Esophagus mucosa (tissue), 1 donor: ENCODE measurements at regions not wholly inside any gene's neighbourhood (a gene's known extent, or its start where the extent isn't known, plus 50 kb on each side); places are given as distances from the start of the nearest gene placed in this dataset.
"Not testable (repeated sequence)": the region's sequence is repeated elsewhere in the genome, so short reads cannot be mapped to it uniquely, and the experiment has no call there.

Source experiments
- ATAC-seq: fragments of 200-7000 bp; cut with Tn5 transposase; one replicate; pipeline ENCODE4 v1.9.1; 2020
- donor health status: DM: yes; HTN: yes; CAD: no.

DNA sequence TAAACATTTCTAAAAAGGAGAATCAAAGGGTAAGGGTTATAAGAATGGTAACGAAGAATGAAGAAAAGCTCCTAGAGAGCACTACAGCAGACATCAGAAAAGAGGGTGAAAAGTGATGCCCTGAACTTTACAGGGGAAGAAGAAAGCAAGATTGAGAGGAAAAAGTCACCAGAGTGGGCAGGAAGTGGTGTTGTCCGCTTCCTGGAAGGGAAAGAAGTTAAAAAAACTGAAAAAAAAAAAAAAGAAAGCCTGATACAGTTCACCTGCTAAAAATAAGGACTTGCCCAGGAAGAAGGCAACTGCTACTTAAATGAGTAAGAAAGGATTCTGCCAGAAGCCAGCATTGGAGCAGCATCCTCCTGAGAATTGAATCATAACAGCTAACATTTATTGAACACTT is 330.1 kb upstream of the PHF14 start:
- ATAC-seq: no peak

GRCh38 chr7:10644849-10645248 is 328.8 kb upstream of the PHF14 start:
- ATAC-seq: no peak

- ATAC-seq: no peak
These were observed 327.5 kb upstream of the PHF14 start for GRCh38 chr7:10646194-10646593.

DNA sequence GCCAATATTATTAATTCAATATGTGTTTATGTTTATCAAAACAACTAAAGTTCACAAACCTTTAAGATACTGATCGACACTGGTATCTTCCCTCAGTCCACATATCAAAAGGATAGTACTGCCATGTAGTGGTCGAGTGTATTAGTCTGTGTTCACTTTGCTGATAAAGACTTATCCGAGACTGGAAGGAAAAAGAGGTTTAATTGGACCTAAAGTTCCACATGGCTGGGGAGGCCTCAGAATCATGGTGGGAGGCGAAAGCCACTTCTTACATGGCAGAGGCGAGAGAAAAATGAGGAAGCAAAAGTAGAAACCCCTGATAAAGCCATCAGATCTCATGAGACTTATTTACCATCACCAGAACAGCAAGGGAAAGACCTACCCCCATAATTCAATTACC is 325.4 kb upstream of the PHF14 start:
- no peak for ATAC-seq

DNA sequence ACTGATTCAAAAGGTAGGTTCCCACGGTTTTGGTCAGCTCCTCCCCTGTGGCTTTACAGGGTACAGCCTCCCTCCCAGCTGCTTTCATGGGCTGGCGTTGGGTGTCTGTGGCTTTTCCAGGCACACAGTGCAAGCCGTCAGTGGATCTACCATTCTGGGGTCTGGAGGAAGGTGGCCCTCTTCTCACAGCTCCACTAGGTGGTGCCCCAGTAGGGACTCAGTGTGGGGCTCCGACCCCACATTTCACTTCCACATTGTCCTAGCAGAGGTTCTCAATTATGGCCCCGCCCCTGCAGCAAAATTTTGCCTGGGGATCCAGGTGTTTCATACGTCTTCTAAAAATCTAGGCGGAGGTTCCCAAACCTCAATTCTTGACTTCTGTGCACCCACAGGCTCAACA is 324.6 kb upstream of the PHF14 start:
- not testable (repeated sequence) for ATAC-seq

DNA sequence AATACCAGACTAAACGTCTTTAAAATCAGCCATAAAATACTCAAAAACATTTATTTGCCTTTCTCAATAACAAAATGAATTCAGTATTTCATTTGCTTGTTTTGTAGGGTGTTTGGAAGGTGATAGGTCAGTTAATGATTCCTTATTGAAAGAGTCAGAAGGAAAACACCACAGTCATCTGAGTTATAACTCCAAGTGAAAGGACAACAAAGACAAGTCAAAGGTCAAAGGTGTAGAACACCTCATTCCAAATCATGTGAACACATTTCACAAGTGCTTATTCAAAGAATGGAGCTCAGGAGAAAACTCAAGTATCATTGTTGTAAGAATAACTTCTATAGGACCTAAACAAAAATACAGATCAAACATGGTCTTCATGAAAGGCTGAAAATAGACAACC is 318.6 kb upstream of the PHF14 start:
- no peak for ATAC-seq

GRCh38 chr7:10657201-10657600 is 316.5 kb upstream of the PHF14 start:
- ATAC-seq: no peak

GRCh38 chr7:10657837-10658236 is 315.8 kb upstream of the PHF14 start:
- no peak for ATAC-seq

DNA sequence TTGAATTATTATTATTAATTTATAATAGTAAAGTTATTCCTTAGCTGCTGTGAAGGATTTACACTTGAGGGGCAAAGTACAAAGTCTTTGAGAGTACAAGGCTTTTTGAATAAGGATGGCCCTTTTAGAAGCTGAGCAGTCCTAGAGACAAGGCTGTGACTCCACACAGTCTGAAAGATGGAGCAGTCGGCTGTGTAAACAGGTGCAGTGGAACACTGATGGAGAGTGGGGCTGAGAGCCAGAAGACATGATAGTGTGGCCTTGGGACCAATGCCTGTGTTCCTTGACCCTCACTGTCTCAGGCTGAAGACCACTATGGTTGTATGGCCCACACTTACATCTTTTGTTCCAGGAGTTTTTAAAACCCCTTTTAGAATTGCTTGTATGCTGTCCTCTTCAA is 311.2 kb upstream of the PHF14 start:
- ATAC-seq: no peak

DNA sequence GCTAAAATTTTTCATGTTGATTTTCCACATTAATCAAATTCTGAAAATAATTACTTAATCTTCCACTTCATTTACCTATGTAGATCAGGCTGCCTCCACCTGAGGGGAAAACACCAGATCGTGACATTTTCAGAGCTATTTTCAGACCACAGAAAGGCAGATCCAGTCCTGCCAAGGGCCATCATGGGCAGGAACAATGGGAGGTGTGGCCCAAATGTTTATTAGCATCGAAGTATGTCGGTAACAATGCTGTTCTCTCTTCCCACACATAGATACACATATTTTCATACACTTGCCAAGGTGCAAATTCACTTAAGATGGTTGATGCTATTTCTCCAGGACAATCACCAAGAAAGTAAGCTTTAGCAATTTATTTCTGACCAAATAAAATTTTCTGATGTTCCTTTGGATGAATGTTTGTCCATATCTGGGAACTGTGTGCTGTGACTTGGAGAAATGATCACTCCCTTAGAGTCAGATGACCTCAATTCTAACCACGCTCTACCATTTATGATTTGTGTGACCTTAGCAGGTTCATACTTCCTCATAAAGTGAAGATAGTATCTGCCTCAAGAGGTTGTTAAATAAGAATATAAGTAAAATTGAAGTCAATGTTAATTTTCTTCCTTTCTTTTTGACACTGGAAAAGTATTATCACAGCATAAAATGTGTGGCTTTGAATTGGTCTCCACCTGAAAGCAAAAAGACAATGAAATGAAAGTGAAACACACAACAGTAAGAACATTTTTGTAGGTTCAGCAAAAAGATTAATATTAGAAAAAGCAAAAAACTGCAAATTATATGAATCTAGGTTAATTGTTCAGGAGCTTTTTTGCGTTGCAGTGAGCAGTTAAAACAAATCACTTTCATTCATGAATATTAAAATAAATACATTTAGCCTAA is 310.4 kb upstream of the PHF14 start:
- ATAC-seq: no peak

DNA sequence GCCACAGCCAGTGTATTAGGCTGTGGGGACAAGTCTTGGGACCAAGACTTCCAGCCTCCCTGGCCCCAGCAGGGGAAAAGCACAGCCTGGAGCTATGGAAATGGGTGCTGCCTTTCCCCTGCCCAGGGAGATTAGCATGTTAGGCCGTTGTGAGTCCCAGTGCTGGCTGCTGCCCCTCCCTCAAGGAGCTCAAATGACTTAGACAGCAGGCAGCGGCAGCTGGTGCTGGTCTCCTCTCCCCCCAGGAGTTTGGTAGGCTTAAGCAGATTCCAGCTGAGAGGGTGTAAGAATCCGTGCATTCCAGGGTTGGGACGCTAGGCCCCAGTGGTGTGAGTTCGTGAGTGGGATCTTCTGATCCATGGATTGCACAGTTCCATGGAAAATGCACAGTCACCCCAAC is 301.5 kb upstream of the PHF14 start:
- no peak for ATAC-seq

GRCh38 chr7:10677211-10677610 is 296.5 kb upstream of the PHF14 start:
- no peak for ATAC-seq

DNA sequence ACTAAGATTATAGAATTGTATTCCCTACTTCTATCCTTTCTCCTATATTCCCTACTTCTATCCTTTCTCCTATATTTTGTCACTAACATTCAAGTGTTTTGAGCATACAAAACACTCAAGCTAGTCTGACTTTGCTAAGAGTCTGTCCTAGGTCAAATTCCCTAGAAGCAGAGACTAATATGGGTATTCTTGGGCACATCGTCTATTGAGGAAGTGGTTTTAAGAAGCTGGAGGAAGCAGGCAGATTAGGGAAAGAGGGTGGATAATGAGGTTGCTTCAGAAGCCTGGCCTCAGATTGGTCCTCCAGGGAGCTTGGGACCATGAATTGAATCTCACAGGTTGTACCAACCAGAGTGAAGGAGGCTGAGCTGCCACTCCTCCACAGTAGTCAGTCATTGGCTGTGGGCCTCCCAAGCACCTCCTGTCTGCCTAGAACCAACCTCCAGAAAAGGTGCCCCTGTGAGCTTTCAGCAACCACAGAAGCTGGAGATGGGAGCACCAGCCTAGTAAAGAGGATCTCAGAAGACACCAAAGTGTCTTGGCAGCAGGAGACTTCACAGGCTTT is 295.9 kb upstream of the PHF14 start:
- ATAC-seq: no peak

GRCh38 chr7:10684606-10685005 is 289.1 kb upstream of the PHF14 start:
- ATAC-seq: no peak

GRCh38 chr7:10685040-10685439 is 288.6 kb upstream of the PHF14 start:
- ATAC-seq: no peak

GRCh38 chr7:10688544-10688943 is 285.1 kb upstream of the PHF14 start:
- no peak for ATAC-seq

GRCh38 chr7:10696064-10696463 is 277.6 kb upstream of the PHF14 start:
- ATAC-seq: no peak

- no peak for ATAC-seq
These were observed 270.6 kb upstream of the PHF14 start for GRCh38 chr7:10703059-10703458.

- ATAC-seq: no peak
These were observed 269.7 kb upstream of the PHF14 start for GRCh38 chr7:10703981-10704380.

DNA sequence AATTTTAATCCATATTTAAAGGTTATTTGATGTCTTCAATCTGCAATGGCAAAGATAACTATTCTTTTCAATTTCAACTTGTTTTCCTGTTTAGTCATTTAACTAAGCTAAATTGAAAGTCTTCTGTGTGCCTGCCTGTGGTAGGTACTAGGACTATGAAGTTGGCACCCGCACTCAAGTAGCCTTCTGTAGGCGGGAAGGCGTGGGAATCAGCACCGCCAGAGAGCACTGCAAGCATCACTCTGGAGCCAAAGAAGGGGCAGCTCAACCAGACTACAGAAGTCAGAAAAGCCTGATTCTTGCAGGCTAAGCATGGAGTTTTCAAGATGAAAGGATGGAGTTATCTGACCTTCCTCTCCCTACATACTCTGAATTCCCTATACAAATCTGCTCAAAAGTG is 269.0 kb upstream of the PHF14 start:
- ATAC-seq: no peak

DNA sequence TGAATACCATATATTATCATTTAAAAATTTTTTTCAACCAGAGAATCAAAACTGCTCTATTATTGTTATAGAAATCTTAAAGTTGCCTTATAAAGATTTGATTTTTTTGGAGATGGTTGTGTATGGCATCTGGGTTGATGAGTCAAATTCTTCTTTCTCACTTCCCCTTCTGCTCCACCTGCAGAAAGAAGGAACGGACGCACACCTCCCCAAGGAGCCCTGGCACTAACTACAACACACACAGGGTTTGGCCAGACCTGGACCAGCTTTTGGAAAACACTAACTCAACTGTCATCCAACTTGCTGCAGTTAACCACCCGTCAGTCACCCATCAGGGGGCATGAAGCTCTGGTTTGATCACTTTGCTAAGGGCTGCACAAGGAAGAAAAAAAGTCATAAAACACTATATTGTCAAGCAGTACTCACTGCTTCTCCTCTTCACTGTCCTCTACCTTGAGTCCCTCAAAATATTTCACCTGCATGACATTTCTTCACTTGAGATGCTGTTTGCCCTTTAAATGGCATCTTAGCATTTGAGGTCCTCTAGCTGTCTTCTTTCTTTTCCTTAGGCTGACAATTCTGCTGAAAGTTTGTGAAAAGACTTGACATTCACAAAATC is 266.7 kb upstream of the PHF14 start:
- ATAC-seq: no peak

DNA sequence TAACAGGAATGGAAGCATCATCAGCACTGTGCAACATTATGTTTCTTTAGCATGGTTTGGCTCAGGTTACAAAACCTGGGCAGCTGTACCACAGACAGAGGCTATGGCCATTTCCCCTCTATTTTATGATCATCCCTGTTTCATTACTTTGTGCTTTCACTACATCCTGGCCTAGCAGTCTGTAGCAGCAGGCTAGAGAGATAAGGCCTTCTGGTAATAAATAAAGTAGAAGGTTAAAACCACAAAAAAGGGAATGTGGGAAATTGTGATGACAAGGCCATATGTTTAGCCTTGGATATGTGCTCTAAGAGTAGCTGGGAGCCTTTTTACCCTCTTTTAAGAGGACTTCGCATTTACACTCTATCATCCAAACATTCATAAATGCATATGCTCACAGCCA is 266.2 kb upstream of the PHF14 start:
- no peak for ATAC-seq

- ATAC-seq: no peak
These were observed 265.2 kb upstream of the PHF14 start for GRCh38 chr7:10708447-10708846.

DNA sequence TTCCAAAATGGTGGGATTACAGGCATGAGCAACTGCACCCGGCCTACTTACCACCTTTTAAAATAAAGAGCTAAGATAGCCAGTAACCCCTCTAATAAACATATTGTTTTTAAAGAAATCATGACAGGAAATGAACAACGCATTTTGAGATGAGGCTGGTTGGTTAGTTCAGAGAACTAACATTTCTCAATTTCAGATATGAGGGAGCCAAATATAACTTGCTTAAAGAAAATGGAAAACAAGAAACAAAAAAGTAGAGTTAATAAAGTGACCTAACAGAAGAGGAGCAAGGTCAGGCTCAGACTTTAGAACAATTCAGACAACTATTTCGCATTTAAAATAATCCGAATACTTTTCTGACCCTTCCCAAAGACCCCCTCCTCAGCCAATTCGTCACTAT is 254.9 kb upstream of the PHF14 start:
- no peak for ATAC-seq
